ENCODE measurements at regions not wholly inside any gene's neighbourhood (a gene's known extent, or its start where the extent isn't known, plus 50 kb on each side); places are given as distances from the start of the nearest gene placed in this dataset.

DNA sequence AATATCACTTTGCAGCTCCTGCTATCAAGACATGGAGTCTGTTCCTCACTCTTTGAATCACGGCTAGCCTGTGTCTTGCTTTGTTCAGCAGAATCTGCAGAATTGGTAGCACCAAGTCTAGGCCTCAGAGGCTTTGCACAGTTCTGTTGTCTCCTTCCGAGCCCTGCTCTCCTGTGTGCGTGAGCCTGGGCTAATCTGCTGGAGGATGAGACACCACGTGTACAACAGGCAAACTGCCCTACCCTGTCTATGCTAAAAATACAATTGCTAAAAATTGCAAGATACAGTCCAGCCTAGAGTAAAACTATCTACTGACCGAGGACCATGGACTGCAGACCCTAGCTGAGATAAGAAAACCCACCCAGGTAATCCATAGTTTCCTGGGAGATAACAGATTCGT lies 484.7 kb downstream of the NPIPA7 start:
- no peak overlapping the region for H3K27ac ChIP-seq
- no peak for DNase-seq (ENCODE audit: low read depth, low spot score)

DNA sequence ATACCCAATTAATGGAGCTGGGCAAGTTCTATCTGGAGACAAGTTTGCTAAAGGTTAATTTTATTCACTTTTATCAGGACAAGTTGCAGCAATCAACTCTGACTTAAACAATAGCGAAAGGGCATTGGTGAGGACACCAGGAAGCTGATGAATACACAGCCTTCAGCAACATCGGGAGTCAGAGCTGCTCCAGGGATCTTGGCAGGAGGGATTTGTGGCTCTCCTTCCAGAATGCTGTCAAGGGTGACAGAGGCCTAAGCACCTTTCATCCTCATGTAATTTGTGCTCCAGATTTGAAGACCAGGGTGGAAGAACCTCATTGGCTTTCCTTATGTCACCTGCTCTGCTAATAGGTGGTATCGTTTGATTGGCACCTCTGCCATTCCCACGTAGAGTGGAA lies 485.6 kb downstream of the NPIPA7 start:
- no peak overlapping the region for H3K27ac ChIP-seq
- DNase-seq (ENCODE audit: low read depth, low spot score), result no peak

DNA sequence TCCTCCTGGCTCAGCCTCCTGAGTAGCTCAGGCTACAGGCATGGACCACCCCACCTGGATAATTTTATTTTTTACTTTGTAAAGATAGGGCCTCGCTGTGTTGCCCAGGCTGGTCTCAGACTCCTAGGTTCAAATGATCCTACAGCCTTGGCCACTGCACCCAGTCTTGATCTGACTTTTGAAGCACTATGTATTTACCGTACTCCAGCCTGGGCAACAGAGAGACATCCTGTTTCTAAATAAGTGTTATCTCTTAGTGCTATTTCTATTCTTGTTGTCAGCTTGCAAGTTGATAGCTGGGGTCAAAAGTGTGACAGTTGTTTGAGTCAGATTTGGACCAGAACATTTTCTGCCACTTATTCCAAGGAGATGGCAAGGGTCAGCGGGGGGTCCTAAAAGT lies 486.4 kb downstream of the NPIPA7 start:
- no peak overlapping the region for H3K27ac ChIP-seq
- DNase-seq (ENCODE audit: low read depth, low spot score), result no peak

DNA sequence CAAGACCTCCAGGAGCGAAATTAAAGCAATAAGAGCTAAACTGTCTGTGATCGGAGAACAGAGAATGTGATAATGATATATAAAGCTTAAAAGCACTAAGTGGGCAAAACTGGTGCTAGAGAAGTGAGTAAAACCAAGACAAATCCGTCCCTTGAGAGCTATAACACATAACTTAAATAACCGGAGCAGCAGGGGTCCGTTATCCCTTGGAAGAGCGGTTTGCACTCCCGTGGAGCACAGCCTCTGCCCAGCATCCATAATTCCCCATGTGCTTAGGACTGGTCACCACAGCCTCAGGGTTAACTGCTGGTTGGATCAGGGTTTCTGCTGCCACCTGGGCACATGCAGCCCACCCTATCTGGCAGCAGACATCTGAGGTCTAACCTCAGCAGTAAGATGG lies 489.0 kb downstream of the NPIPA7 start:
- H3K27ac ChIP-seq, result no peak overlapping the region
- DNase-seq (ENCODE audit: low read depth, low spot score), result no peak

DNA sequence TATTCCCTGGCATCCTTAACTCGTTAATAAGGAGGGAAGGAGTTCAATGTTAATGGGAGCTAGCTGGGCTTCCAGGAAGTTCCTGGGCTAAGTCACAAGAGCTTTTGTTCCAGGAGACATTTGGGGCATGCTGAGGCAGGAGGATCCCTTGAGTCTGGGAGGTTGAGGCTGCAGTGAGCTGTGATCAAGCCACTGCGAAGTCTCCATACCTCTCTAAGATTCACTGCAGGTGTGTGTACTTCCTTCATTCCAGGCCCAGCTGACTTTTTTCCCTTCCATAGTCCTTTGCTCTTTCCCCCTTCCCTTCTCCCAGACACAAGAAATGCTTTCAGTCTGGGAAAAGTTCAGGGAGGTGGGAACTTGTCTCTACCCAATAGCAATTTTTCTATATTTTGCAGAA lies 489.8 kb downstream of the NPIPA7 start:
- no peak overlapping the region for H3K27ac ChIP-seq
- DNase-seq (ENCODE audit: low read depth, low spot score), result no peak

DNA sequence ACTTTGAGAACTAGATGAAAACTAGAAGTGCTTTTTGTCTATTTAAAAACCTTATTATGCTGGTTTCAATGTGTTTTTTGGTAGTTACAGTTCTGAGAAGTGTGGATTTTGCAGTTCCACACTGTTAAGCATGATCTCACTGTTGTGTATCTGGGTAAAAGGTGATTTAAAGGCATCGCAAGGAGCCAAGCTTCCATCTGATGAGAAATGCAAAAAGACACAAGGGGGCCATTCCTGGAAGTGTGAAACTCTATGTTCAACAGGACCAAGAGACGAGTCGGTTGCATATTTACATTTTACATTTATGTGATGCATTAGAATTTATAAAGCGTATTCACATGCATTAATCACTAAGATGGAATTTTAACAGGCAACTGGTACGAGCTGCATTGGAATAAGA lies 490.8 kb downstream of the NPIPA7 start:
- DNase-seq (ENCODE audit: low read depth, low spot score), result no peak
- H3K27ac ChIP-seq, result no peak overlapping the region

DNA sequence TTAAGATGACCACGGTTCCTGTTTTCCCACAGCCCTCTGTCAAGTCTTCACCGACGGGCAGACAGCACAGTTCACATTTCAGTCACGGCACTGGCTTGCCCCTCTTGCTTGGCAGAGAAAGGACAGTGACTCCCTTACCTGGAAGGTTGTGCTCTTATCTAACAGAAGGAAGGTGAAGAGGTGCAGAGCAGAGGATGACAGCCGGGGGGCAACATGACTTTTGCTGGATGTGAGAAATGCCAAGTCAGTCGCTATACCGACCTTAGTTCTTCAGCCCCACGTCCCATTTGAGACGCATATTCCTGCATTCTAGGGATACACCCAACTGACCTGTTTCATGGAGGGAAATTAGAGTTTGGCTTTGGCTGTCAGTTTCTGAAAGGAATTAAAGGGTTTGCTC lies 492.3 kb downstream of the NPIPA7 start:
- no peak for DNase-seq (ENCODE audit: low read depth, low spot score)
- no peak overlapping the region for H3K27ac ChIP-seq

DNA sequence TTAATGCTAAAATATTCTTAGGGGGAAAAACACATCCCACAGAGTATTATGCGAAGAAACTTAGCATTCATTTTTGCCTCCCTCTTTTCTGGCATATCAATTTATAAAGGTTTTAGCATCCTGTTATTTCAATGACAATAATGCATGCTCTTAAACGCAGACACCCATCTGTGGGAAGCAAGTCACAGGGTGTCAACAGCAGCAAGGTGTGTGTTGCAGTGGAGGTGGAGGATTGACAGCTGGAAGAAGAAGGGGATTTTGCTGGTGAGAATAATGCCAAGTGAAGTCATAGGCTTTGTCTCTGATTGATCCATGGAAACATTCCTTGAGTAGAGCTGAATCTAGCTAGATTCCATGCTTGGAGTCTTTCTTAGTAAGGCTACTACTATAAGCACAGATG lies 498.1 kb downstream of the NPIPA7 start:
- DNase-seq (ENCODE audit: low read depth, low spot score), result no peak
- no peak overlapping the region for H3K27ac ChIP-seq

DNA sequence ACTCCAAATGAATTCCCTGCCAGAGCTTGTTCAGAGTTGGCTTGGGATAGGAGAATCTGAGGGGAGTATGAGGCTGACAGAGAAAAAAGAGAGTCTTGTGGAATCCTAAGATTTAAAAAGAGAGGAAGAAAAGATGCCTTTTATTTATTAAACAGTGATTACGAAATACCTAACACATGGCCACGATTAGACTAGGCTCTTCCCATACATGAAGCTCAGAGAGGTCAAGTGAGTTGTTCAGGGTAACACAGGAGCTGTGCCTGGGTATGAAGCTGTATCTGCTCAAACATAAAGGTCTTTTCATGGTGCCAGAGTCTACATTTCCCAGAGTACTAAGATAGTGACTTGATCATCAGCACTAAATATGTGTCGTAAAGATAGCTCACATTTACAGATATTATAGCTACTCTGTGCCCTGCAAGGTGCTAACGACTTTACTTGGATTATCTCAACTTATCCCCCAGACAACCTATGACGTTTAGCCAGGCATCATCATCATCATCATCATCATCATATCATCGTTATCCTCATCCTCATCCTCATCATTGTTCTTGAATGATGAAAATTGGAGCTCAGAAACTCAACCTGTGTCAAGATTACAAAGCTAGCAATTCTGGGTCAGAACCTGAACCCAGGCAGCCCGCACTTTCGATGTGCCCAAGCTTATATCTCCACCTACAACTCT lies 500.8 kb downstream of the NPIPA7 start:
- DNase-seq (ENCODE audit: low read depth, low spot score), result no peak
- no peak overlapping the region for H3K27ac ChIP-seq

DNA sequence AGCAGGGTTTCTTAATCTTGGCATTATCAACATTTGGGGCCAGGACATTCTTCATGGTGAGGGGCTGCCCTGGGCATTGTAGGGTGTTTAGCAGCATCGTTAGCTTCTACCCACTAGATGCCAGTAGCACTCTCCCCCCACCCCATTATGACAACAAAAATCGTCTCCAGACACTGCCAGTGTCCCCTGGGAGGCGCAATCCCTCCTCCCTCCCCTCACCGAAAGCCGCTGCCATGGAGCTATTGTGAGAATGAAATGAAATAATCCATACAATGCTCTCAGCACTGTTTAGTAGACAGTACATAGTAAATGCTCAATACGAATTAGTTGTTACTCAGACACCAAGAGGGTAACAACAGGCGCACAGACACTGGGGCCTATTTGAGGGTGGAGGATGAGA lies 502.9 kb downstream of the NPIPA7 start:
- no peak overlapping the region for H3K27ac ChIP-seq
- DNase-seq (ENCODE audit: low read depth, low spot score), result no peak

DNA sequence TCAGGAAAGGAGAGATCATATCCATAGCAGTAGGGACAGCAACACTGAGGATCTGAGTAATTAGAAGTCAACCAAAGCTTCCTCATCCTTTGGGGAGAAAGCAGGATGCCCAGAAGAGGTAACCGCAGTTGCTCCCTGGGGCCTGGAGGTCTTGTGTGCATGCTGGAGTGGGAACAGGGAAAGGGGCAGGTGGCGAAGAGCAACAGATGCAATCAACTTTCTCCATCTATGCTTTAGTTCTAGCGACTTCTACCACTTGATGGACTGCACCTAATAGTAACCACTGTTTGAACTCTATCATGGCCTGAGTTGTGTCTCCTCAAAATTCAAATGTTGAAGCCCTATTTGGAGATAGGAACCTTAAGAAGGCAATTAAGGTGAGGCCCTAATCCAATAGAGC lies 503.8 kb downstream of the NPIPA7 start:
- H3K27ac ChIP-seq, result no peak overlapping the region
- DNase-seq (ENCODE audit: low read depth, low spot score), result no peak

DNA sequence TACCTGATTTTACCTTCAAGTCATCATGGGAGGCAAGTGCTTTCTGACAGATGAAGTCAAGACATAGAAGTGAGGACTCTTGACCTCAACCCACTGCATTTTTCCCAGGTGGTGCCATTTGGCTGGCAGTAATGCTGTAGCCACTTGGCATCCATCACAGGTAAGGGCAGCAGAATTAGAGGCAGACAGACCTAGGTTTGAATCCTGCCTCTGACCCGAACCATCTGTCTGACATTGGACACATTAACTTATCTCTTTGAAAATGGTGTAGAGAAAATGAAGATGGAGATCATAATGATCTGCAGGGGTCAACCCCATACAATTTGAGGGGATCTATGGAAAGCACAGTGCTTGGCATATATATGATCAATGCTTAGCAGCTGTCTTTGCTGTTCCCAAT lies 505.5 kb downstream of the NPIPA7 start:
- DNase-seq (ENCODE audit: low read depth, low spot score), result no peak
- no peak overlapping the region for H3K27ac ChIP-seq

DNA sequence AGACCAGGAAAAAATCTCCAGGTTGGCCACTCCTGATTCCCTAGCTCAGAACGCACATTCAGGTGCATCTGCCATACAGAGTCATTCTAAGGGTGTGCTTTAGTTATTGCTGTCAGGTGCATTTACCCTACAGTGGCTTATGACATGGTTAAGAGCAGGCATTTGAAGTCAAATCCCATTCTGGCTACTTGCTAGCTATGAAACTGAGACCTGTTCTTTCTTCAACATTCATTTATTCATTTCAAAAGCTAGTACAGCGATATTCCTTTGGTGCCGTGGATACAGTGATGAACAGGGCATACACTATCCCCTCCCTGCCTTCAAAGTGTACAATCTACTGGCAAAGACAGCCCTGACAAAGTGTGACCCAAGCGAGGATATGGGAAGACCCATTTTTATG lies 508.3 kb downstream of the NPIPA7 start:
- DNase-seq (ENCODE audit: low read depth, low spot score), result no peak
- no peak overlapping the region for H3K27ac ChIP-seq

DNA sequence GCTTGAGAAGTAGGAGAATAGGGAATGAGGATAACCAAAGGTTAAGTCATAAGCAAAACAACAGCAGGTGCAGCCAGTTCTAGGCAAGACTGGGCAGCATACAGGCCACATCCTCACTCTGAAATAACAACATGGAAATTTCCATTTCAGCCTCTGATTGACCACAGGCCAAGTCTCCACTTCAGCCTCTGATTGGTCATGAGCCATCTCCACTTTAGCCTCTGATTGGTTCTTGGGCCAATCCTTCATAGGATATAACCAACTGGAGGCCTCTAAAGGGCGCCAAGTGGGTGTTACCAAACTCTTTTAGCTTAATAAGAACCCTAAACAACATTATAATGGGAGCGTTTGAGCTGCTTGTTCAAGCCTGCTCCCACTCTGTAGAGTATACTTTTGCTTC lies 512.0 kb downstream of the NPIPA7 start:
- DNase-seq (ENCODE audit: low read depth, low spot score), result no peak
- H3K27ac ChIP-seq, result no peak overlapping the region

DNA sequence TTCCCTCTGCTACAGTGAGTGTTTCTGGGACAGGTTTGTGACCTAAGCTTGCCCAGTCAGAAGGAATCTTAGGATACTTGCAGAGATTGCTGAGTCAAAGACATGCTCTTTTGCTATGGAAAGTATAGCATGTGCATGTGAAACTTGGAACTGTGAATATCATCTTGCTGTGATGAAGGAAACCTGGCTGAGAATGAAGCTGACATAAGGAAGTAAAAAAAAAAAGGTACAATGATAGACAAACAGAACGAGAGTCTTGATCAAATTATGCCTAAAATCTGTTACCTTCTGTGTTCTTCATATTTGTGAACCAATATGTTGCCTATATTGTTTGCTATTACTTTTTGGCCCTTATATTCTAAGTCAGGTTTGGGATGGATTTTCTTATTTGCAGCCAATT lies 525.7 kb downstream of the NPIPA7 start:
- DNase-seq (ENCODE audit: low read depth, low spot score), result no peak

DNA sequence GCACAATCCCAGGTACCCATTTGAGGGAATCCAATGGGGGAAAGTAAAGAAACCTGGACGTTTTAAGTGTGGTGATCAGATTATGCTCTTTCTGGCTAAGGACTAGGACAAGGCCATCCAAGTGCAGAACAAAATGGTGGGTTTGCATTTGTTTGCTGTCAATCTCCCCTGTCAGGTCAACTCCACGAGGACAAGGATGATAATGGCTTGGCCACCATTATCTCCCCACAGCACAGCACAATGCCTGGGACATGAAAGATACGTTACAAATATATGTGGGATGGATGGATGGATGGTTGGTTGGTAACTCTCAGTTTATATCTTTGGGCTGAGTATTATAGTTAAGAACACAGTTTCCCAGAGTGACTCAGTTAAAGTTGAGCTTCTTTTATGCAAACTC lies 526.9 kb downstream of the NPIPA7 start:
- no peak overlapping the region for H3K27ac ChIP-seq
- DNase-seq (ENCODE audit: low read depth, low spot score), result no peak

More for the DNA sequence above, 525.7 kb downstream of the NPIPA7 start:
- no peak overlapping the region for H3K27ac ChIP-seq

DNA sequence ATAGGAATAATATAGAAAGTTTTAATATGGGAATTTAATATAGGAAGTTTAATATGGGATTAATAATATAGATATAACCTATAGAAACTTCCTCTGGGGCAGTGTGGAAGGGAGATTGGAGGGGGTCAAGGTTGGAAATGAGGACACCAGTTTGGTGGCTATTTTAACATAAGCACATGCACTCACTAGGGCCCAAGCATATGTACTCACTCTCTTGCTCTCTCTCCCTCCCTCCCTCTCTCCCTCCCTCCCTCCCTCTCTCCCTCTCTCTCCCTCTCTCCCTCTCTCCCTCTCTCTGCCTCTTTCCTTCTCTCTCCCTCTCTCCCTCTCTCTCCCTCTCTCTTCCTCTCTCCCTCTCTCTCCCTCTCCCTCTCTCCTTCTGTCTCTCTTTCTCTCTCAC lies 528.1 kb downstream of the NPIPA7 start:
- H3K27ac ChIP-seq, result no peak overlapping the region
- no peak for DNase-seq (ENCODE audit: low read depth, low spot score)

DNA sequence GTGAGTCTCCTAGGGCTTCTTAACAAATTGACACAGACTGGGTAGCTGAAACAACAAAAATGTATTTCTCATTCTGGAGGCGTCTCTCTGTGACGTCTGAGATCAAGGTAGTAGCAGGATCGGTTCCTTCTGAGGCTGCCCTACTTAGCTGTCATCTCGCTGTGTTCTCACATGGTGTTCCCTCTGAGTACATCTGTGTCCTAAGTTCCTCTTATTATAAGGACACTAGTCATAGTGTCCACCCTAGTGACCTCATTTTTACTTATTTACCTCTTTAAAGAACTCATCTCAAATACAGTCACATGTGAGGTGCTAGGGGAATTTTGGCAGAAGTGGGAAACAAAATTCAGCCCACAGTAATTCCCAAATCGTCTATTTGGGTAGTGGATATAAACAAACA lies 529.1 kb downstream of the NPIPA7 start:
- no peak for DNase-seq (ENCODE audit: low read depth, low spot score)
- no peak overlapping the region for H3K27ac ChIP-seq

DNA sequence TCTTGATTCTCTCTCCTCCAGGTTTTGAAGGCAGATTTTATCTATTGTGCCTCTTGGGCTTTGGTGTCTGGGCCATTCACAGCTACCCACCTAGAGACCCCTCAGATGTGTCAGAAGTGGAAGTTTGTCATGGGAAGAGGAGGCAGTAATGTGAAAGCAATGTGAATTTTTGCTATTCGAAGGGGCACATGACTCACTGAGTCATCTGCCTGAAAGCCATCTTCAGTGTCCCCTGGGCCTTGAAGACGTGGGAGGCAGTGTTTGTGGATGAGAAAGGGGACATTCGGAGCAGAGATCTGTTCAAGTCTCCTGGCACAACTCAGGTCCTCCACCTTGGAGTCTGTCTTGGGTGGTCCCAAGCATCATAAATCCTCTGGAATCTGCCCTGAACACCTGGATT lies 530.2 kb downstream of the NPIPA7 start:
- DNase-seq (ENCODE audit: low read depth, low spot score), result no peak
- no peak overlapping the region for H3K27ac ChIP-seq

DNA sequence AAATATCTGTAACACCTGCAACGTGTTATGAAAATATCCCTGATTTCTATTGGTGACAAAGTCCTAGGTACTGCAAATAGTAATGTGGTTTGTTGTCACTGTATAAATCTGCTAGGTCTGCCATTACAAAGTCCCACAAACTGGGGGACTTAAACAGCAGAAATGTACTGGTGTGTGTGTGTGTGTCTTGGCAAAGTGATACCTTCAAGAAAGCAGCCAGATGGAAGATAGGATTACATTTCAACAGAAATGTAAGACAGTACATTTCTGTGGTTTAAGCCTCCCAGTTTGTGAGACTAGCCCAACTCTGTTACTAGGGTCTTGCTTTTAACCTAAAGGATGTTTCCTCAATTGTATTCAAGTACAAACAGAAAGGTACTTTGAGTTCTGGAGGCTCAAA lies 531.7 kb downstream of the NPIPA7 start:
- no peak overlapping the region for H3K27ac ChIP-seq
- no peak for DNase-seq (ENCODE audit: low read depth, low spot score)

DNA sequence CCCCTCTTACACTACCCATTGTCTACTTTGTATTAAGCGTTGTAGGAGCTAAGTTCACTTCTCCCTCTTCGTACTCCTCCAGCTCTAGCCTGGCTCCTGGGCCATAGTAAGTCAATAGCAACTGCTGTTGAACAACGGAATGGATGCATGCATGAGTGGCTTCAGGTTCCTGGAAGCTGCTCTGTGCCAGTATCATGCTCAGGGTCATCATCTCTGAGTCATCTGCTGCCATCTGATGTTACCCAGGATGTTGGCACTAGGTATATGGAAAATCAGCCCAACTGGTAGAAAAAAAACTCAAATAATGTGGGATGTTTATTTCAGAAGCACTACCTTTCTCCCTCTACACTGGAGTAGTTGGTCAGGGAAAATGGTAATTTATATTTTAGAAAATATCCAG lies 536.8 kb downstream of the NPIPA7 start:
- H3K27ac ChIP-seq, result no peak overlapping the region
- DNase-seq (ENCODE audit: low read depth, low spot score), result no peak

DNA sequence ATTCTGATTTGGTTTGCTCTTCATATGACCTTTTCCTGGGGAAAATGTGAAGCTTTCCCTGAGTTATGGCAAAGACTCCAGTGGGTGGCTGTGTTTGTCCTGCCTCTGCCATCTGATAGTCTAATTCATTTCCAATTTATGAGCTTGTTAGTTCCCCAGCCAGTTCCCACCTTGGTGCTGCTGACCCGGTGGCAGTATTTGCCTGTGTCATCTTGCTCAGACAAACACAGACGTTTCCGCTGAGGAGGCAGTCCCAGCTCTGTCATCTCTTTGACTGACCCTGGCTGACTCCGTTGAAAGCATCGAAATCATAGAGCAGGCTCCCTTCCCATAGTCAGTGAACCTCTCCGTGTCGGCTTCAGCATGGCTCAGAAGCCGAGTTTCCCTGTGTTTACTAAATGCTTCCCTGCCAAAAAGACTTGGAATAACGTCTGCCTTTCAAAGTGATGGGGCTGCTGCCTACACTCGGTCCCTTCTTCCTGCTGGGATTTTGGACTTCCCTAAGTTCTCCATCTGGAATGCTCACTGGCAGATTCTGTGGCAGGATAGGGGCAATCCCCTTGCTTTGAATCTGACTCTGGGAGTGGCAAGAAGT lies 538.3 kb downstream of the NPIPA7 start:
- H3K27ac ChIP-seq, result no peak overlapping the region
- no peak for DNase-seq (ENCODE audit: low read depth, low spot score)

Measured in epithelial cell of prostate (primary cell).